Mesodermal cell (in vitro differentiated cells): ENCODE measurements at regions not wholly inside any gene's neighbourhood (a gene's known extent, or its start where the extent isn't known, plus 50 kb on each side); places are given as distances from the start of the nearest gene placed in this dataset.
A peak's percentile ranks its signal among the peaks of the same experiment; 100 is the strongest.
"Not testable (repeated sequence)": the region's sequence is repeated elsewhere in the genome, so short reads cannot be mapped to it uniquely, and the experiment has no call there.

ENCODE experiments used
- H3K27ac ChIP-seq: 2 replicates; pipeline ENCODE4 v1.7.0; 2013; ENCODE audit warnings: mild to moderate bottlenecking, low read depth, low read length, moderate library complexity; ENCODE audit not compliant: severe bottlenecking
- H3K36me3 ChIP-seq: 2 replicates; pipeline ENCODE4 v1.7.1; 2013; ENCODE audit warnings: mild to moderate bottlenecking, low read length, moderate library complexity; ENCODE audit not compliant: control insufficient read depth, insufficient read depth
- H3K4me1 ChIP-seq: one replicate; pipeline ENCODE4 v1.7.1; 2013; ENCODE audit warnings: mild to moderate bottlenecking, low read length; ENCODE audit not compliant: insufficient read depth, control insufficient read depth, poor library complexity, severe bottlenecking
- H3K4me3 ChIP-seq: 2 replicates; pipeline ENCODE4 v1.7.0; 2013; ENCODE audit warnings: low read length, control low read depth, mild to moderate bottlenecking; ENCODE audit not compliant: insufficient read depth, poor library complexity, severe bottlenecking; ENCODE audit errors: extremely low read depth
- H3K9me3 ChIP-seq: 2 replicates; pipeline ENCODE4 v1.7.1; 2013; ENCODE audit warnings: mild to moderate bottlenecking, low read length, moderate library complexity; ENCODE audit not compliant: control insufficient read depth
- WGBS, 2 experiments: methylation state at CpG; one replicate each; pipeline ENCODE4 v1.1.5; 2013; ENCODE audit warnings: missing lambda C conversion rate in 2 of 2; ENCODE audit not compliant: insufficient coverage in 2 of 2; 5-methylcytosine and 5-hydroxymethylcytosine counted together

DNA sequence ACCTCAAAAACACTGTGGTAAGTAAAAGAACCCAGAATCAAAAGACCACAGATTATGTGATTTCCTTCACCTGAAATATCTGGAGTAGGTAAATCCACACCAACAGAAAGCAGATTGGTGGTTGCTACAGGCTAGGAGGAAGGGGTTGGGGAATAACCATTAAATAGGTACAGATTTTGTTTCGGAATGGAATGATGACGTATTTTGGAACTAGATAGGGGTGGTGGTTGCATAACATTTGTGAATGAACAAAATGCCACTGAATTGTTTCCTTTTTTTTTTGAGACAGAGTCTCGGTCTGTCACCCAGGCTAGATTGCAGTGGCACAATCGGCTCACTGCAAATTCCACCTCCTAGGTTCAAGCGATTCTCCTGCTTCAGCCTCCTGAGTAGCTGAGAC lies 100.9 kb upstream of the RBFOX1 start:
- Histone ChIP-seq H3K4me1 (peaks cover 7% of the 10 kb centered on the region), H3K36me3 (no peaks in the 10 kb centered on the region), H3K9me3 (no peaks in the 10 kb centered on the region), H3K27ac (no peak overlapping the region), H3K4me3 (no peak overlapping the region)
- 83 to 98% methylated on average over 5 of the region's 5 CpGs for WGBS, 2 experiments

DNA sequence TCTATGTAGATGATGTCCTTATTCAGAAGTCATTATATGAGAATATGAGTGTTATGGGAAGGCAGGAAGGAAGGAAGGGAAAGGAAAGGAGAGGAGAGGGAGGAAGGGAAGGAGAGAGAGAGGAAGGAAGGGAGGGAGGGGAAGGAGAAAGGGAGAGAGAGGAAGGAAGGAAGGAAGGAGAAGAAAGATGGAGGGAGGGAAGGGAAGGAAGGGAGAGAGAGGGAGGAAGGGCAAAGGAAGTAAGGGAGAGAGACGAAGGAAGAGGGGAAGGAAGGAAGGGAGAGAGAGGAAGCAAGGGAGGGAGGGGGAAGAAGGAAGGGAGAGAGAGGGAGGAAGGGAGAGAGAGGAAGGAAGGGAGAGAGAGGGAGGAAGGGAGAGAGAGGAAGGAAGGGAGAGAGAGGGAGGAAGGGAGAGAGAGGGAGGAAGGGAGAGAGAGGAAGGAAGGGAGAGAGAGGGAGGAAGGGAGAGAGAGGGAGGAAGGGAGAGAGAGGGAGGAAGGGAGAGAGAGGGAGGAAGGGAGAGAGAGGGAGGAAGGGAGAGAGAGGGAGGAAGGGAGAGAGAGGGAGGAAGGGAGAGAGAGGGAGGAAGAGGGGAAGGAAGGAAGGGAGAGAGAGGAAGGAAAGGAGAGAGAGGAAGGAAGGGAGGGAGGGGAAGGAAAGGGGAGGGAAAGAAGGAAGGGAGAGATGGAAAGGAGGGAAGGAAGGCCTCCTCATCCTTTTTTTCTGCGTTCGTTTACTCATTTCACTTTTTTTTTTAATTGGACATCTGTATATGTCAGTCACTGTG lies 103.0 kb upstream of the RBFOX1 start:
- H3K4me3 ChIP-seq, H3K36me3 ChIP-seq, H3K27ac ChIP-seq, H3K9me3 ChIP-seq: not testable (repeated sequence)
- 57 to 70% methylated on average over 1 of the region's 3 CpGs for WGBS, 2 experiments
- H3K4me1 ChIP-seq, result peaks cover 11% of the 10 kb centered on the region

GRCh38 chr16:7227229-7227721 lies 105.4 kb upstream of the RBFOX1 start:
- 11 to 22% methylated on average over 5 to 6 of the region's 13 CpGs for WGBS, 2 experiments

DNA sequence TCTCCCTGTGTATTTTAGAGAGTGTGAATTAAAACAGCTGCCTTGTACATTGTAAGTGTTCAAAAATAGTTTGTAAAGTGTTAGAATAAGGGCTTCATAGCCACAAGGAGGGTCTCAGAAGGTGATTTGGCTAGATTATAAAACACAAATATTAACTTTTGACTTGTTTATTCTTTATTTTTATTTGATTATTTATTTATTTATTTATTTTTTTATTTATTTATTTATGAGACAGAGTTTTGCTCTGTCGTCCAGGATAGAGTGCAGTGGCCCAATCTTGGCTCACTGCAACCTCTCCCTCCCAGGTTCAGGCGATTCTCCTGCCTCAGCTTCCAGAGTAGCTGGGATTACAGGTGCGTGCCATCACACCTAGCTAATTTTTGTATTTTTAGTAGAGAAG lies 111.5 kb upstream of the RBFOX1 start:
- 71 to 80% methylated on average over 1 of the region's 3 CpGs for WGBS, 2 experiments
- no peak overlapping the region for H3K4me3 ChIP-seq

More at GRCh38 chr16:7227229-7227721, 105.4 kb upstream of the RBFOX1 start:
- Histone ChIP-seq H3K27ac (peak overlapping the region; percentile 71), H3K9me3 (no peaks in the 10 kb centered on the region), H3K36me3 (no peaks in the 10 kb centered on the region), H3K4me3 (no peak overlapping the region), H3K4me1 (peaks cover 11% of the 10 kb centered on the region)

GRCh38 chr16:7218936-7219335 lies 113.7 kb upstream of the RBFOX1 start:
- Histone ChIP-seq H3K4me3 (no peak overlapping the region), H3K36me3 (no peaks in the 10 kb centered on the region)
- 20 to 68% methylated on average over 2 to 3 of the region's 4 CpGs for WGBS, 2 experiments

More for the DNA sequence above, 111.5 kb upstream of the RBFOX1 start:
- Histone ChIP-seq H3K36me3 (no peaks in the 10 kb centered on the region), H3K9me3 (no peaks in the 10 kb centered on the region), H3K27ac (no peak overlapping the region), H3K4me1 (no peaks in the 10 kb centered on the region)

DNA sequence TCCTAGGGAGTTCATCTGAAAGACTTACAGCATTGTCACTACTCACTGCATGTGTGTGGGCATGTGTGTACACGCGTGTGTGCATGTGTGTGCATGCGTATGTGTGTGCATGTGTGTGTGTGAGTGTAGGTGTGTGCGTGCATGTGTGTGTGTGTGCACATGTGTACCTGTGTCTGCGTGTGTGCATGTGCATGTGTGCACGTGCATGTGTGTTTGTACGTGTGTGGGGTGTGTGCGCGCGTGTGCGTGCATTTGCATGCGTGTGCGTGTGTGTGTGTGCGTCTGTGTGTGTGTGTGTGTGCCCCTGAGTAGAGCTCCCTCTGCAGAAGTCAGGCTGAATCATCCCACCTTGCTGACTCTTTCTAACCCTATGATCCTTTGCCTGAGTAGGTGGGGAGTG lies 114.8 kb upstream of the RBFOX1 start:
- Histone ChIP-seq H3K4me1 (no peaks in the 10 kb centered on the region), H3K9me3 (no peaks in the 10 kb centered on the region), H3K4me3 (no peak overlapping the region), H3K36me3 (no peaks in the 10 kb centered on the region), H3K27ac (no peak overlapping the region)
- WGBS, 2 experiments, result 98 to 100% methylated on average over 10 to 12 of the region's 14 CpGs

More at GRCh38 chr16:7218936-7219335, 113.7 kb upstream of the RBFOX1 start:
- Histone ChIP-seq H3K9me3 (no peaks in the 10 kb centered on the region), H3K27ac (no peak overlapping the region), H3K4me1 (no peaks in the 10 kb centered on the region)

- H3K4me1 ChIP-seq, result no peaks in the 10 kb centered on the region
- no peaks in the 10 kb centered on the region for H3K36me3 ChIP-seq
- no peak overlapping the region for H3K27ac ChIP-seq
- H3K4me3 ChIP-seq, result no peak overlapping the region
- no peaks in the 10 kb centered on the region for H3K9me3 ChIP-seq
These were observed 115.9 kb upstream of the RBFOX1 start for GRCh38 chr16:7216719-7217118.

GRCh38 chr16:7211781-7212180 lies 120.9 kb upstream of the RBFOX1 start:
- WGBS, 2 experiments, result 89 to 100% methylated on average over 3 of the region's 9 CpGs

DNA sequence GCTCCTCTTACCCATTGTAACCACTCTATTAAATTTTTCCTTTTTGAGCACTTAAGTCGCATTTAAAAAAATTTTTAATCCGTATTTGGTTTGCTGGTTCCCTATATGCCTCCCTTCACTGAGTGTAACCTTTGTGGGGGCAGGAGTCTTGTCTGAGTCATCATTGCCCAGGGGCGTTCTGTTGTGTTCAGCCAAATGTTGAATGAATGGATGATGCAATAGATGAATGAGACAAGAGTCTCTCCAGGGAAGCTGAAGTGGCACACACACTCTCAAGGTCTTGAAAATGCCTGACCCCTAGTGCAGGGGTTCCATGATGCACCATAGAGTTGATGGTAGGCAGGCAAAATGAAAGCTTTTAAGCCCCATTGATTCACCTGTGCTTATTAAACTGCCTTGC lies 123.0 kb upstream of the RBFOX1 start:
- no peaks in the 10 kb centered on the region for H3K36me3 ChIP-seq
- no peak overlapping the region for H3K4me3 ChIP-seq
- no peaks in the 10 kb centered on the region for H3K4me1 ChIP-seq
- H3K9me3 ChIP-seq, result no peaks in the 10 kb centered on the region
- 83 to 93% methylated on average over 2 to 3 of the region's 3 CpGs for WGBS, 2 experiments
- H3K27ac ChIP-seq, result no peak overlapping the region

More at GRCh38 chr16:7211781-7212180, 120.9 kb upstream of the RBFOX1 start:
- Histone ChIP-seq H3K4me1 (no peaks in the 10 kb centered on the region), H3K27ac (no peak overlapping the region), H3K36me3 (no peaks in the 10 kb centered on the region), H3K9me3 (no peaks in the 10 kb centered on the region), H3K4me3 (no peak overlapping the region)

GRCh38 chr16:7206469-7206868 lies 126.2 kb upstream of the RBFOX1 start:
- Histone ChIP-seq H3K4me1 (no peaks in the 10 kb centered on the region), H3K4me3 (no peak overlapping the region), H3K9me3 (no peaks in the 10 kb centered on the region), H3K27ac (no peak overlapping the region), H3K36me3 (no peaks in the 10 kb centered on the region)
- 89 to 96% methylated on average over 4 of the region's 4 CpGs for WGBS, 2 experiments

- H3K36me3 ChIP-seq, result no peaks in the 10 kb centered on the region
- no peaks in the 10 kb centered on the region for H3K4me1 ChIP-seq
- 83 to 100% methylated on average over 1 to 2 of the region's 4 CpGs for WGBS, 2 experiments
- H3K4me3 ChIP-seq, result no peak overlapping the region
- H3K27ac ChIP-seq, result no peak overlapping the region
- no peaks in the 10 kb centered on the region for H3K9me3 ChIP-seq
These were observed 132.3 kb upstream of the RBFOX1 start for GRCh38 chr16:7200320-7200719.
